ENCODE measurements at regions not wholly inside any gene's neighbourhood (a gene's known extent, or its start where the extent isn't known, plus 50 kb on each side); places are given as distances from the start of the nearest gene placed in this dataset.
"Not testable (repeated sequence)": the region's sequence is repeated elsewhere in the genome, so short reads cannot be mapped to it uniquely, and the experiment has no call there.

GRCh38 chr15:93389211-93389610, 300.2 kb upstream of the RGMA start:
- no peak for DNase-seq (ENCODE audit: low read depth in 3 of 3, low spot score in 2 of 3)

DNA sequence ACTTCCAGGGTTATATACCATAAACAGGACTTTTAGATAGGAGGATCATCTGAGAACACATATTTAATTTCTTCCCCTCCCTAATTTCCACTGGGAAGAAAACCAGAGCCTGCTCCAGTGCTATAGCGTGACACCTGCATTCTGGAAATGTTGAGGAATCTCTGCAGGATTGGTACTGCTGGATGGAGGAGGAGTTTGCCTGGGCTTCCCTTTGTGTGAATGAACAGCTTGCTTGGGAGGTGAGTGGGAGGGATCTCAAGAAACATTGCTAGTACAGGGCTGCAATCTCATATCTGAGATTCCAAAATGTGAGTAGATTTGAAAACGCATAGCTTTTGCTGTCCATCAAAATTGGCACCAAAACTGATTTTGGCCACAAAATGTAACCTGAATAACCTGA, 295.9 kb upstream of the RGMA start:
- DNase-seq (ENCODE audit: low read depth in 3 of 3, low spot score in 2 of 3): no peak

DNA sequence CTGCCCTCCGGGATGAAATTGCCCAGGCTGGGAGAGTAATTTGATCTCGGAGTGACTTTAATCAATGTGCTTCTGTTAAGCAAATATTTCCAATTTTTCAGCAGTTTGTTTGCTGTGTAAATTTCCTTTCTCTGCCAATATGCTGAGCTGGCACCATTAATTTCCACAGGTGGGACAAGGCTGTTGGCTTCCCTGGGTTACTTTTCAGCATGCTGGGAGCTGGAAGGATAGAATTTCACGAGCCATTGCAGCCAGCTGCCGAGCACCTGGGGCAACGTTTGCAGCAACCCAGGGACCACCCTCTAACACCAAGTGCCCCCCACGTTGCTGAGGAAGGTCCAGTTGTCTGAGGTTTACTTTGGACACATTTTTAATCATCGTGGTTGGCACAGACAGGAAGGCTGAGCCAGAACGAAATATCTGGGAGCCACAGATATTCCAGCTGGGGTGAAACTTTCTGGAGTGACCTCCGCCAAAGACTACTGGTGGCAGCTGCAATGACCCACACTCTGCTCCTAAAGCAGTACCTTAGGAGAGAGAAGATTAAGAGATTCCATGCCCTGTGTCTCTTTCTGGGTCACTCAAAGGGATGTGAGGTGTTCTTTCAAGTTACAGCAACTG, 293.3 kb upstream of the RGMA start:
- no peak for DNase-seq (ENCODE audit: low read depth in 3 of 3, low spot score in 2 of 3)

DNA sequence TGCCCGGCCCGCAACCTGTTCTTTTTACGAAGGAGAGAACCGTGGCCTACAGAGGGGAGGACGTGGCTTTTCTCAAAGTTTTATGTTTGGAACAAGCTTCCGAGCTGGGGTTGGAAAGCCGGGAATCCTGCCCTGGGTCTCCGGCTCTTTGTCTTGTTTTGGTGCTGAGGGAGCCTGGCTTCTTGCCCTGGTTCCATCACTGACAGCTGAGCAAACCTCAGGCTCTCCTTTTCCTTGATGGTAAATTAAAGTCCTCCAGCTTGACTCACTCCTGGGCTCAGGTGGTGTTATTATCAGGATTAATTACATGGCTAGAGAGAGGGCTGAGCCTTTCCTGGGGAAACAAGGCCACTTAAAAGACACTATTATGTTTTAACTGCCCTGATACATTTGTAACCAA, 289.5 kb upstream of the RGMA start:
- no peak for DNase-seq (ENCODE audit: low read depth in 3 of 3, low spot score in 2 of 3)

DNA sequence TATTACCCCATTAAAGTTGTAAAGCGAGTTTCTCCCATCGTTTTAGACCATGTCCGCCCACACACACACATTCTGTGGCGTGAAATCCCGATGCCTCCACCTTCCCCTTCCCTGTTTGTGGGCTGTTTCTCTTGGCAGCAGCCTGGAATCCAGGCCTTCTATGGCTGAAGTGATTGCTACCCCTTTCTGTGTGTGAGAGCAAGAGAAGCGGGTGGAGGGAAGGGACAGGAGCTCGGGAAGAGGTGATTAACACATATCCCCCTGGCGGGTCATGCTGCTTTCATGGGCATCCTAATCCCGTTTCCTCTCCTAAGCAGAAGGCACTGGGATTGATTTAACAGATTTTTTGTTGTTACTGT, 283.8 kb upstream of the RGMA start:
- DNase-seq (ENCODE audit: low read depth in 3 of 3, low spot score in 2 of 3): no peak

GRCh38 chr15:93372208-93372864, 283.3 kb upstream of the RGMA start:
- no peak for DNase-seq (ENCODE audit: low read depth in 3 of 3, low spot score in 2 of 3)

DNA sequence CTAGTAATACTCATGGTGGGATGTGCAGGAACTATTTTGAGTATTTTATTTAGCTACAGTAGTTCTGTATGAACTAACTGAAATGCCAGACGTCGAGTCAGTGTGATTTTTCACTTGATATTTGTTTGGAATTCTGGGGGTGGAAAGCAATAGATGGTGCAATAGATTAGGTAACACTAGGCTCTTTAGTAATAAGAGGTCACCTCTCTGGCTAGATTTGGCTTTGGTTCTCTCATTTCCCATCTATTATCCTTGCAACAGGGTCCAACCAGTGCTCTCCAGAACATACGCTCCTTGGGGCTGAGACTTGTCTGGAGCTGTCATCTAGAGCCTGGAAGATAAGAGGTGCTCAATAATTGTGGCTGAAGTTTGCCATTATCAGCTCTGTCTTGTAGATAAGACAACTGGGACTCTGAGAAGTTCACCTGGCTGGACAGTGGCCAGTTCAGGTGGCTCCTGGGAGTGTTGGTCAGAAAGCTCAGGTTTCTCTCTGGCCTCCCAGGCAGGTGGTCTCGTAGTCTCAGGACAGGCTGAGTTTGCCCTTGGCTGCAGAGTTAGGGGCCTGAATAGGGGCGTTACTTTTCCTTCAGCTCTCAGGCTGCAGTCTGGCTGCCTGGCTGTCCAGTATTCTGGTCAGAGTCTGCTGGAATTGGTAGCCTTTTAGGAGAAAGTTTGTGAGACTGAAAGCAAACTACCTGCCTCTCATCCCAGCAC, 277.5 kb upstream of the RGMA start:
- no peak for DNase-seq (ENCODE audit: low read depth in 3 of 3, low spot score in 2 of 3)

DNA sequence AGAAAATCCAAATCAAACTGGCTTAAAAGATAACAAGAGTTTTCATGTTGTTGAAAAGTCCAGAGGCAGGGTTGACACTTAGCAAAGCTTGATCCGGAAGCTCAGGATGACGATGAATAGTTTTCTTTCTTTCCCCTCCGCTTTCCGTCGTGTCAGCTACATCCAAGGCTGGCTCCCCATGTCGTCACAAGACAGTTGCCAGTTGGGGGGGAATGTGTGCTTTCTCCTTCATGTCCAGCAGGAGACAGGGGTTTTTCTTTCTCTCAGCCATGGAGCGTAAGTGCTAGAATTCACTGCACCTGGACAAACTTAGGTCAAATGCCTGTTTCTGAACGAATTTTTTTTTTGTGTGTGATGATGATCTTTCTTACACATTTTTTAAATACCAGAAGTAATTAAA, 273.8 kb upstream of the RGMA start:
- DNase-seq (ENCODE audit: low read depth in 3 of 3, low spot score in 2 of 3): no peak

- DNase-seq (ENCODE audit: low read depth in 3 of 3, low spot score in 2 of 3): no peak
Measured at GRCh38 chr15:93362203-93362602, 273.2 kb upstream of the RGMA start.

DNA sequence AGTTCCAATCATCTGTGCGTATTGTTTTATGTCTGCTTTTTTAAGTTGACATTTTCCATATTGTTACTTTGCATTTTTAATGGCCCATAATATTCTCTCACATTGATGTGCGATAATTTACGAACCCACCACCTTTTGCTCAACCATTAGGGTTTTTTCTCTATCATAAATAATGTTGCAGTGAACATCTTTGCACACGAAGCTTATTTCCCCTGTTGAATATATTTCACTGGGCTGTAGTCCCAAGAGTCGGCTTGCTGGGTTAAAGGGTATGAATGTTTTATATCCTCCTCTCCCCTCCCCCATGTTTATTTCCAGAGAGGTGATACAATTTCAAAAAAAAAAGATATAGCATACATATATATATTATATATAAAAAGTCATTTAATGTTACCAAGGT, 272.7 kb upstream of the RGMA start:
- no peak for DNase-seq (ENCODE audit: low read depth in 3 of 3, low spot score in 2 of 3)

DNA sequence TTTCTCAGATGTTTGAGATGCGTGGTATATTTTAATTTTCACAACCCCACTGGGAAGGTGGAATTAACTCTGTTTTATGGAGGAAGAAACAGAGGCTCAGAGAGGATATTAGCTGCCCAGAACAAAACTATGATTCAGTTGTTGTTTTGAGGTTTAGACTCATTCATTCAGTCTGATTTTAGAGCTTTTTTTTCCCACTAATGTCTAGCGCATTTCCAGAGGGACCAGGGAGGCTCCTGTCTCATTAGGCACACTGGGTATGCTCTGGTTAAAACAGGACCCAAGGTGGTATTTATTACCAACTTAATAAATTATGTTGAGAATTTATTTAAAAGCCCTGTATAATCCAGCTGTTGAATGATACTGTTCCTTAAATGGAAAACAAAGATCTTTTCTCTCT, 272.0 kb upstream of the RGMA start:
- DNase-seq (ENCODE audit: low read depth in 3 of 3, low spot score in 2 of 3): no peak

GRCh38 chr15:93360318-93360717, 271.3 kb upstream of the RGMA start:
- DNase-seq (ENCODE audit: low read depth in 3 of 3, low spot score in 2 of 3): no peak

GRCh38 chr15:93359425-93360131, 270.6 kb upstream of the RGMA start:
- no peak for DNase-seq (ENCODE audit: low read depth in 3 of 3, low spot score in 2 of 3)

DNA sequence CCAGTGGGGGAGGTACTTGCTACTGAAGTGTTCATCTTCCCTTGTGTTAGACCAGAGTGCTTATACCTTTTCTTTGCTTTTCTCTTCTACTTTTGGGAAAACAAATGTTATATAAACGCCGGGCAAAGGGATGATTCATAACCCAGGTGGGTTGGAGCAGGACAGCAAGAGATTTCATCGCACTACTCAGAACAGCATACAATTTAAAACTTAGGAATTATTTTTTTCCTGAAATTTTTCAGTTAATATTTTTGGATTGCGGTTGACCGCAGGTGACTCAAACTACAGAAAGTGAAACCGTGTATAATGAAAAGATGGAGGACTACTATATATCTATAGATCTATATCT, 270.0 kb upstream of the RGMA start:
- no peak for DNase-seq (ENCODE audit: low read depth in 3 of 3, low spot score in 2 of 3)

- DNase-seq (ENCODE audit: low read depth in 3 of 3, low spot score in 2 of 3): no peak
Measured at GRCh38 chr15:93358166-93359059, 269.4 kb upstream of the RGMA start.

- no peak for DNase-seq (ENCODE audit: low read depth in 3 of 3, low spot score in 2 of 3)
Measured at GRCh38 chr15:93348711-93349545, 259.9 kb upstream of the RGMA start.

DNA sequence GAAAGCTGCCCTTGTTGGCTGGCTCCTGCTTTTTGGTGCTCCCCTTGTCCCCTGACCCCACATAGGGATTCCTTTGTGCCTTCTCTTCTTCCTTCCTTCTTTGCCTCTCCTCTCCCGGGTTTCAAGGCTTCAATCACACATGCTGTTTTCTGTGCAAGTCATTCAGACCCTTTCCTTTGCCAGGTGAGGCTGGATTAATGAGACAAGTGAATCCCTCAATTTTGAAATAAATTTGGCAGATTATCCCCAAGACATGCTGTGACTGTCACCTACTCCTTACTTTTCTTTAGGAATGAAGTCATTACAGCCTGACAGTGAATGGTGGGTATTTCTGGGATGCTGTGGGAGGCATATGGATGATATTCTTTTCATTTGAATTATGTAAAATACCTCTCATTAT, 259.0 kb upstream of the RGMA start:
- DNase-seq (ENCODE audit: low read depth in 3 of 3, low spot score in 2 of 3): no peak

- no peak for DNase-seq (ENCODE audit: low read depth in 3 of 3, low spot score in 2 of 3)
Measured at GRCh38 chr15:93345981-93346380, 257.0 kb upstream of the RGMA start.

DNA sequence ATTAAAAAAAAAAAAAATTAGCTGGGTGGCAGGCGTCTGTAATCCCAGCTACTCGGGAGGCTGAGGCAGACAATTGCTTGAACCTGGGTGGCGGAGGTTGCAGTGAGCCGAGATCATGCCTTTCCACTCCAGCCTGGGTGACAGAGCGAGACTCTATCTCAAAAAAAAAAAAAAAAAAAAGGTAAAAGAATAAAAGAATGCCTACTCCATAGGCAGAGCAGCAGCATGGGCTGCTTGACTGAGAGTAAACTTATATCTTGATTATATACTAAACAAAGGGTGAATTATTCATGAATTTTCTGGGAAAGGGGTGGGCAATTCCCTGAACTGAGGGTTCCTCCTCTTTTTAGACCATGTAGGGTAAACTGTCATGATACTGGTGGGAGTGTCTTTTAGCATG, 254.4 kb upstream of the RGMA start:
- not testable (repeated sequence) for DNase-seq (ENCODE audit: low read depth in 3 of 3, low spot score in 2 of 3)

- no peak for DNase-seq (ENCODE audit: low read depth in 3 of 3, low spot score in 2 of 3)
Measured at GRCh38 chr15:93341164-93341563, 252.2 kb upstream of the RGMA start.
